HL-60 (cell line): ENCODE measurements at regions not wholly inside any gene's neighbourhood (a gene's known extent, or its start where the extent isn't known, plus 50 kb on each side); places are given as distances from the start of the nearest gene placed in this dataset.

Source experiments
- POLR2AphosphoS5 ChIP-seq: IDR thresholded peaks from 2 replicates; pipeline ENCODE4 v1.6.1; 2012; ENCODE audit warnings: low read depth
- SPI1 ChIP-seq: IDR thresholded peaks from 2 replicates; pipeline ENCODE4 v1.6.1; 2012; ENCODE audit warnings: low read depth, mild to moderate bottlenecking, borderline replicate concordance
- TF ChIP-seq, protein P1 (sequence below): IDR thresholded peaks from 2 replicates; pipeline ENCODE4 v1.6.1; 2012; ENCODE audit warnings: low read depth; ENCODE audit not compliant: insufficient replicate concordance
- TF ChIP-seq, protein P2 (sequence below): IDR thresholded peaks from one replicate; pipeline ENCODE4 v1.5.1; 2011; ENCODE audit warnings: low read length, control low read depth, inconsistent platforms; ENCODE audit not compliant: insufficient read depth

GRCh38 chr14:28280530-28280929 lies 486.1 kb upstream of the FOXG1 start:
- TF ChIP-seq, protein P1, sequence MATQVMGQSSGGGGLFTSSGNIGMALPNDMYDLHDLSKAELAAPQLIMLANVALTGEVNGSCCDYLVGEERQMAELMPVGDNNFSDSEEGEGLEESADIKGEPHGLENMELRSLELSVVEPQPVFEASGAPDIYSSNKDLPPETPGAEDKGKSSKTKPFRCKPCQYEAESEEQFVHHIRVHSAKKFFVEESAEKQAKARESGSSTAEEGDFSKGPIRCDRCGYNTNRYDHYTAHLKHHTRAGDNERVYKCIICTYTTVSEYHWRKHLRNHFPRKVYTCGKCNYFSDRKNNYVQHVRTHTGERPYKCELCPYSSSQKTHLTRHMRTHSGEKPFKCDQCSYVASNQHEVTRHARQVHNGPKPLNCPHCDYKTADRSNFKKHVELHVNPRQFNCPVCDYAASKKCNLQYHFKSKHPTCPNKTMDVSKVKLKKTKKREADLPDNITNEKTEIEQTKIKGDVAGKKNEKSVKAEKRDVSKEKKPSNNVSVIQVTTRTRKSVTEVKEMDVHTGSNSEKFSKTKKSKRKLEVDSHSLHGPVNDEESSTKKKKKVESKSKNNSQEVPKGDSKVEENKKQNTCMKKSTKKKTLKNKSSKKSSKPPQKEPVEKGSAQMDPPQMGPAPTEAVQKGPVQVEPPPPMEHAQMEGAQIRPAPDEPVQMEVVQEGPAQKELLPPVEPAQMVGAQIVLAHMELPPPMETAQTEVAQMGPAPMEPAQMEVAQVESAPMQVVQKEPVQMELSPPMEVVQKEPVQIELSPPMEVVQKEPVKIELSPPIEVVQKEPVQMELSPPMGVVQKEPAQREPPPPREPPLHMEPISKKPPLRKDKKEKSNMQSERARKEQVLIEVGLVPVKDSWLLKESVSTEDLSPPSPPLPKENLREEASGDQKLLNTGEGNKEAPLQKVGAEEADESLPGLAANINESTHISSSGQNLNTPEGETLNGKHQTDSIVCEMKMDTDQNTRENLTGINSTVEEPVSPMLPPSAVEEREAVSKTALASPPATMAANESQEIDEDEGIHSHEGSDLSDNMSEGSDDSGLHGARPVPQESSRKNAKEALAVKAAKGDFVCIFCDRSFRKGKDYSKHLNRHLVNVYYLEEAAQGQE, result no peak
- TF ChIP-seq SPI1, result no peak
- TF ChIP-seq, protein P2, sequence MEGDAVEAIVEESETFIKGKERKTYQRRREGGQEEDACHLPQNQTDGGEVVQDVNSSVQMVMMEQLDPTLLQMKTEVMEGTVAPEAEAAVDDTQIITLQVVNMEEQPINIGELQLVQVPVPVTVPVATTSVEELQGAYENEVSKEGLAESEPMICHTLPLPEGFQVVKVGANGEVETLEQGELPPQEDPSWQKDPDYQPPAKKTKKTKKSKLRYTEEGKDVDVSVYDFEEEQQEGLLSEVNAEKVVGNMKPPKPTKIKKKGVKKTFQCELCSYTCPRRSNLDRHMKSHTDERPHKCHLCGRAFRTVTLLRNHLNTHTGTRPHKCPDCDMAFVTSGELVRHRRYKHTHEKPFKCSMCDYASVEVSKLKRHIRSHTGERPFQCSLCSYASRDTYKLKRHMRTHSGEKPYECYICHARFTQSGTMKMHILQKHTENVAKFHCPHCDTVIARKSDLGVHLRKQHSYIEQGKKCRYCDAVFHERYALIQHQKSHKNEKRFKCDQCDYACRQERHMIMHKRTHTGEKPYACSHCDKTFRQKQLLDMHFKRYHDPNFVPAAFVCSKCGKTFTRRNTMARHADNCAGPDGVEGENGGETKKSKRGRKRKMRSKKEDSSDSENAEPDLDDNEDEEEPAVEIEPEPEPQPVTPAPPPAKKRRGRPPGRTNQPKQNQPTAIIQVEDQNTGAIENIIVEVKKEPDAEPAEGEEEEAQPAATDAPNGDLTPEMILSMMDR, result no peak
- no peak for TF ChIP-seq POLR2AphosphoS5
